ENCODE measurements at regions not wholly inside any gene's neighbourhood (a gene's known extent, or its start where the extent isn't known, plus 50 kb on each side); places are given as distances from the start of the nearest gene placed in this dataset.

DNA sequence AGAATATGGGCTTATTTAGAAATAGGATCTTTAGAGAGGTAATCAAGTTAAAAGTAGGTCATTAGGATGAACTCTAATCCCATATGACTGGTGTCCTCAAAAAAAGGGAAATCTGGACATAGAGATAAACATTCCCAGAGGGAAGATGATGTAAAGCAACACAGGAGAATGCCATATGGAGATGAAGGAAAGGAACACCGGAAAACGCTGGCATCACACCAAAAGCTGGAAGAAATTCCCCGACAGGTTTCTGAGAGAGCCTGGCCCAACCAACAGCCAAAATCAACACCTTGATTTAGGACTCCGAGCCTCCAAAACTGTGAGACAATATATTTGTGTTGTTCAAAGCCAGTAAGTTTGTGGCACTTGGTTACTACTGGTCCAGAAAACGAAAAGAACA lies 296.7 kb downstream of the DSEL start:
- no peak for TF ChIP-seq FOXK1 (CRISPR knock-in tag; IDR thresholded peaks at IDR 0.05)
- TF ChIP-seq CTCF (IDR thresholded peaks at IDR 0.05): no peak
- no peak for TF ChIP-seq NFYB (CRISPR knock-in tag; conservative IDR thresholded peaks at IDR 0.05; ENCODE audit: low read depth)
- no peak for TF ChIP-seq ETV6 (CRISPR knock-in tag; IDR thresholded peaks at IDR 0.05)
- no peak for TF ChIP-seq SP1 (CRISPR knock-in tag; conservative IDR thresholded peaks at IDR 0.05)
- TF ChIP-seq ZBTB21 (CRISPR knock-in tag; IDR thresholded peaks at IDR 0.05; ENCODE audit: borderline replicate concordance): no peak
- TF ChIP-seq, protein P1, sequence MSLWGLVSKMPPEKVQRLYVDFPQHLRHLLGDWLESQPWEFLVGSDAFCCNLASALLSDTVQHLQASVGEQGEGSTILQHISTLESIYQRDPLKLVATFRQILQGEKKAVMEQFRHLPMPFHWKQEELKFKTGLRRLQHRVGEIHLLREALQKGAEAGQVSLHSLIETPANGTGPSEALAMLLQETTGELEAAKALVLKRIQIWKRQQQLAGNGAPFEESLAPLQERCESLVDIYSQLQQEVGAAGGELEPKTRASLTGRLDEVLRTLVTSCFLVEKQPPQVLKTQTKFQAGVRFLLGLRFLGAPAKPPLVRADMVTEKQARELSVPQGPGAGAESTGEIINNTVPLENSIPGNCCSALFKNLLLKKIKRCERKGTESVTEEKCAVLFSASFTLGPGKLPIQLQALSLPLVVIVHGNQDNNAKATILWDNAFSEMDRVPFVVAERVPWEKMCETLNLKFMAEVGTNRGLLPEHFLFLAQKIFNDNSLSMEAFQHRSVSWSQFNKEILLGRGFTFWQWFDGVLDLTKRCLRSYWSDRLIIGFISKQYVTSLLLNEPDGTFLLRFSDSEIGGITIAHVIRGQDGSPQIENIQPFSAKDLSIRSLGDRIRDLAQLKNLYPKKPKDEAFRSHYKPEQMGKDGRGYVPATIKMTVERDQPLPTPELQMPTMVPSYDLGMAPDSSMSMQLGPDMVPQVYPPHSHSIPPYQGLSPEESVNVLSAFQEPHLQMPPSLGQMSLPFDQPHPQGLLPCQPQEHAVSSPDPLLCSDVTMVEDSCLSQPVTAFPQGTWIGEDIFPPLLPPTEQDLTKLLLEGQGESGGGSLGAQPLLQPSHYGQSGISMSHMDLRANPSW (CRISPR knock-in tag; conservative IDR thresholded peaks at IDR 0.05; ENCODE audit: low read depth): no peak
- no peak for TF ChIP-seq FOXP1 (CRISPR knock-in tag; IDR thresholded peaks at IDR 0.05; ENCODE audit: borderline replicate concordance)
- TF ChIP-seq ZNF232 (CRISPR knock-in tag; IDR thresholded peaks at IDR 0.05): no peak
- TF ChIP-seq ESRRA (CRISPR knock-in tag; IDR thresholded peaks at IDR 0.05; ENCODE audit: borderline replicate concordance): no peak
- TF ChIP-seq CREB1 (CRISPR knock-in tag; IDR thresholded peaks at IDR 0.05): no peak
